ENCODE measurements at regions not wholly inside any gene's neighbourhood (a gene's known extent, or its start where the extent isn't known, plus 50 kb on each side); places are given as distances from the start of the nearest gene placed in this dataset.

DNA sequence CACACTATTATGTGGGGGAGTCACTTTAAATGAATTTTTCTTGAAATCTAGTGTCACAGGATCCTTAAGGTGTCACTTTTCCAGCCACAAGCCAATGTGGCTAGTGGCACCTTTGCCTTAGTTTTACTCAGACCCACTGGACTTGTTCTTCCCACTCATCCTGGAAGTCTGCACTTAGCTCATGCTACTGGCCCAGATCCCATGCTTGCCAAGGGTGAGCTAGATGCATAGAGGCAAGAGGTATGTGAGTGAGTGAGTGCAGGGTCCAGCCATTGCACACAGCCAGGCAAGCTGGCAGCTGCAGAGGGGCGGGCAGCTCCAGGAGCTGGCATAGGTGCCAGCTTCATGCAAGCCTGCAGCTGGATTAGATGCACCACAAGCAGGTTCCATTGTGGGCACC lies 81.0 kb downstream of the CGGBP1 start:
- CTCF ChIA-PET = interaction anchor here (0.7 kb wide), 1 partner anchor 206 kb away, joined by 3 read pairs; no protein-coding TSS in a partner anchor
- no peak for DNase-seq (ENCODE audit: low spot score)
- Mint-ChIP-seq H3K36me3 (peaks cover 19% of the 10 kb centered on the region), H3K9me3 (peaks cover 23% of the 10 kb centered on the region), H3K4me1 (peaks cover 5% of the 10 kb centered on the region), H3K4me3 (no peak overlapping the region), H3K27me3 (ENCODE audit: low read depth) (no peaks in the 10 kb centered on the region; the same call in 1 of the 2 replicates), H3K27ac (no peak overlapping the region)
- ATAC-seq = no peak
- POLR2A ChIA-PET = no interaction called here
- TF ChIP-seq NR3C1 (CRISPR knock-in tag; conservative IDR thresholded peaks at IDR 0.05; ENCODE audit: low read depth) (no peak), FOXP1 (CRISPR knock-in tag; IDR thresholded peaks at IDR 0.05; ENCODE audit: borderline replicate concordance) (no peak), ZNF317 (CRISPR knock-in tag; IDR thresholded peaks at IDR 0.05; ENCODE audit: borderline replicate concordance, low read depth) (no peak), ZNF396 (CRISPR knock-in tag; IDR thresholded peaks at IDR 0.05; ENCODE audit: borderline replicate concordance) (no peak), JUN (CRISPR knock-in tag; IDR thresholded peaks at IDR 0.05) (no peak), FOXJ3 (CRISPR knock-in tag; IDR thresholded peaks at IDR 0.05; ENCODE audit: borderline replicate concordance) (no peak), GABPB1 (CRISPR knock-in tag; IDR thresholded peaks at IDR 0.05) (no peak)
- TF ChIP-seq, protein P1, sequence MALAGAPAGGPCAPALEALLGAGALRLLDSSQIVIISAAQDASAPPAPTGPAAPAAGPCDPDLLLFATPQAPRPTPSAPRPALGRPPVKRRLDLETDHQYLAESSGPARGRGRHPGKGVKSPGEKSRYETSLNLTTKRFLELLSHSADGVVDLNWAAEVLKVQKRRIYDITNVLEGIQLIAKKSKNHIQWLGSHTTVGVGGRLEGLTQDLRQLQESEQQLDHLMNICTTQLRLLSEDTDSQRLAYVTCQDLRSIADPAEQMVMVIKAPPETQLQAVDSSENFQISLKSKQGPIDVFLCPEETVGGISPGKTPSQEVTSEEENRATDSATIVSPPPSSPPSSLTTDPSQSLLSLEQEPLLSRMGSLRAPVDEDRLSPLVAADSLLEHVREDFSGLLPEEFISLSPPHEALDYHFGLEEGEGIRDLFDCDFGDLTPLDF (CRISPR knock-in tag; IDR thresholded peaks at IDR 0.05) = no peak
- TF ChIP-seq, protein P2, sequence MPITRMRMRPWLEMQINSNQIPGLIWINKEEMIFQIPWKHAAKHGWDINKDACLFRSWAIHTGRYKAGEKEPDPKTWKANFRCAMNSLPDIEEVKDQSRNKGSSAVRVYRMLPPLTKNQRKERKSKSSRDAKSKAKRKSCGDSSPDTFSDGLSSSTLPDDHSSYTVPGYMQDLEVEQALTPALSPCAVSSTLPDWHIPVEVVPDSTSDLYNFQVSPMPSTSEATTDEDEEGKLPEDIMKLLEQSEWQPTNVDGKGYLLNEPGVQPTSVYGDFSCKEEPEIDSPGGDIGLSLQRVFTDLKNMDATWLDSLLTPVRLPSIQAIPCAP (CRISPR knock-in tag; IDR thresholded peaks at IDR 0.05) = no peak
- TF ChIP-seq, protein P3, sequence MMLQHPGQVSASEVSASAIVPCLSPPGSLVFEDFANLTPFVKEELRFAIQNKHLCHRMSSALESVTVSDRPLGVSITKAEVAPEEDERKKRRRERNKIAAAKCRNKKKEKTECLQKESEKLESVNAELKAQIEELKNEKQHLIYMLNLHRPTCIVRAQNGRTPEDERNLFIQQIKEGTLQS (CRISPR knock-in tag; conservative IDR thresholded peaks at IDR 0.05) = no peak
- TF ChIP-seq, protein P4, sequence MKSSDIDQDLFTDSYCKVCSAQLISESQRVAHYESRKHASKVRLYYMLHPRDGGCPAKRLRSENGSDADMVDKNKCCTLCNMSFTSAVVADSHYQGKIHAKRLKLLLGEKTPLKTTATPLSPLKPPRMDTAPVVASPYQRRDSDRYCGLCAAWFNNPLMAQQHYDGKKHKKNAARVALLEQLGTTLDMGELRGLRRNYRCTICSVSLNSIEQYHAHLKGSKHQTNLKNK (CRISPR knock-in tag; IDR thresholded peaks at IDR 0.05) = no peak

DNA sequence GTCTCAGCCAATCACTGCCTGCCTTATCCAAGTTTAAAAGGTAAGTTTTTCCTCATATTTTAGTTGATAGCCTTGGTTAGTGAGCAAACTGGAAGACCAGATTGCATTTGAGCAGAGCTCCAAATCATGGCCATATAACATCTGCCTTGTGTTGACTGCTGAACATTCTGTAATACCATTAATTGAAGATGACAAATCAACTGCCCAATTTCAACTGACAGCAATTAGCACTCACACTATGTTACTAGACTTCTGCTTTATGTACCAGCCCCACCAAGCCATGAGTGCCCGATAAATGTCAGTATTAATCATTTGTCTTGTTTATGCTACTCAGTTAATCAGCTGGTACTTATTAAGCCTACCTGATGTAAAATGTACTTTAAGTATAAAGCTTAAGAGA lies 83.1 kb downstream of the CGGBP1 start:
- H3K27ac Mint-ChIP-seq = no peak overlapping the region
- no peak overlapping the region for H3K4me3 Mint-ChIP-seq
- DNase-seq (ENCODE audit: low spot score) (no peak), ATAC-seq (no peak)
- H3K36me3 Mint-ChIP-seq = peaks cover 19% of the 10 kb centered on the region
- H3K27me3 Mint-ChIP-seq (ENCODE audit: low read depth) = no peaks in the 10 kb centered on the region; the same call in 1 of the 2 replicates
- POLR2A ChIA-PET = no interaction called here
- H3K4me1 Mint-ChIP-seq = peaks cover 5% of the 10 kb centered on the region
- H3K9me3 Mint-ChIP-seq = peaks cover 22% of the 10 kb centered on the region
- CTCF ChIA-PET = no interaction called here
- TF ChIP-seq, protein P5, sequence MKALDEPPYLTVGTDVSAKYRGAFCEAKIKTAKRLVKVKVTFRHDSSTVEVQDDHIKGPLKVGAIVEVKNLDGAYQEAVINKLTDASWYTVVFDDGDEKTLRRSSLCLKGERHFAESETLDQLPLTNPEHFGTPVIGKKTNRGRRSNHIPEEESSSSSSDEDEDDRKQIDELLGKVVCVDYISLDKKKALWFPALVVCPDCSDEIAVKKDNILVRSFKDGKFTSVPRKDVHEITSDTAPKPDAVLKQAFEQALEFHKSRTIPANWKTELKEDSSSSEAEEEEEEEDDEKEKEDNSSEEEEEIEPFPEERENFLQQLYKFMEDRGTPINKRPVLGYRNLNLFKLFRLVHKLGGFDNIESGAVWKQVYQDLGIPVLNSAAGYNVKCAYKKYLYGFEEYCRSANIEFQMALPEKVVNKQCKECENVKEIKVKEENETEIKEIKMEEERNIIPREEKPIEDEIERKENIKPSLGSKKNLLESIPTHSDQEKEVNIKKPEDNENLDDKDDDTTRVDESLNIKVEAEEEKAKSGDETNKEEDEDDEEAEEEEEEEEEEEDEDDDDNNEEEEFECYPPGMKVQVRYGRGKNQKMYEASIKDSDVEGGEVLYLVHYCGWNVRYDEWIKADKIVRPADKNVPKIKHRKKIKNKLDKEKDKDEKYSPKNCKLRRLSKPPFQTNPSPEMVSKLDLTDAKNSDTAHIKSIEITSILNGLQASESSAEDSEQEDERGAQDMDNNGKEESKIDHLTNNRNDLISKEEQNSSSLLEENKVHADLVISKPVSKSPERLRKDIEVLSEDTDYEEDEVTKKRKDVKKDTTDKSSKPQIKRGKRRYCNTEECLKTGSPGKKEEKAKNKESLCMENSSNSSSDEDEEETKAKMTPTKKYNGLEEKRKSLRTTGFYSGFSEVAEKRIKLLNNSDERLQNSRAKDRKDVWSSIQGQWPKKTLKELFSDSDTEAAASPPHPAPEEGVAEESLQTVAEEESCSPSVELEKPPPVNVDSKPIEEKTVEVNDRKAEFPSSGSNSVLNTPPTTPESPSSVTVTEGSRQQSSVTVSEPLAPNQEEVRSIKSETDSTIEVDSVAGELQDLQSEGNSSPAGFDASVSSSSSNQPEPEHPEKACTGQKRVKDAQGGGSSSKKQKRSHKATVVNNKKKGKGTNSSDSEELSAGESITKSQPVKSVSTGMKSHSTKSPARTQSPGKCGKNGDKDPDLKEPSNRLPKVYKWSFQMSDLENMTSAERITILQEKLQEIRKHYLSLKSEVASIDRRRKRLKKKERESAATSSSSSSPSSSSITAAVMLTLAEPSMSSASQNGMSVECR (CRISPR knock-in tag; IDR thresholded peaks at IDR 0.05; ENCODE audit: borderline replicate concordance) = no peak
- no peak for TF ChIP-seq SMAD3 (CRISPR knock-in tag; IDR thresholded peaks at IDR 0.05; ENCODE audit: borderline replicate concordance)
- no peak for TF ChIP-seq GRHL2 (CRISPR knock-in tag; IDR thresholded peaks at IDR 0.05; ENCODE audit: insufficient replicate concordance, severe bottlenecking)
- no peak for TF ChIP-seq TEAD4 (CRISPR knock-in tag; IDR thresholded peaks at IDR 0.05)
- TF ChIP-seq, protein P6, sequence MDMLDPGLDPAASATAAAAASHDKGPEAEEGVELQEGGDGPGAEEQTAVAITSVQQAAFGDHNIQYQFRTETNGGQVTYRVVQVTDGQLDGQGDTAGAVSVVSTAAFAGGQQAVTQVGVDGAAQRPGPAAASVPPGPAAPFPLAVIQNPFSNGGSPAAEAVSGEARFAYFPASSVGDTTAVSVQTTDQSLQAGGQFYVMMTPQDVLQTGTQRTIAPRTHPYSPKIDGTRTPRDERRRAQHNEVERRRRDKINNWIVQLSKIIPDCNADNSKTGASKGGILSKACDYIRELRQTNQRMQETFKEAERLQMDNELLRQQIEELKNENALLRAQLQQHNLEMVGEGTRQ (CRISPR knock-in tag; IDR thresholded peaks at IDR 0.05) = no peak
- TF ChIP-seq, protein P7, sequence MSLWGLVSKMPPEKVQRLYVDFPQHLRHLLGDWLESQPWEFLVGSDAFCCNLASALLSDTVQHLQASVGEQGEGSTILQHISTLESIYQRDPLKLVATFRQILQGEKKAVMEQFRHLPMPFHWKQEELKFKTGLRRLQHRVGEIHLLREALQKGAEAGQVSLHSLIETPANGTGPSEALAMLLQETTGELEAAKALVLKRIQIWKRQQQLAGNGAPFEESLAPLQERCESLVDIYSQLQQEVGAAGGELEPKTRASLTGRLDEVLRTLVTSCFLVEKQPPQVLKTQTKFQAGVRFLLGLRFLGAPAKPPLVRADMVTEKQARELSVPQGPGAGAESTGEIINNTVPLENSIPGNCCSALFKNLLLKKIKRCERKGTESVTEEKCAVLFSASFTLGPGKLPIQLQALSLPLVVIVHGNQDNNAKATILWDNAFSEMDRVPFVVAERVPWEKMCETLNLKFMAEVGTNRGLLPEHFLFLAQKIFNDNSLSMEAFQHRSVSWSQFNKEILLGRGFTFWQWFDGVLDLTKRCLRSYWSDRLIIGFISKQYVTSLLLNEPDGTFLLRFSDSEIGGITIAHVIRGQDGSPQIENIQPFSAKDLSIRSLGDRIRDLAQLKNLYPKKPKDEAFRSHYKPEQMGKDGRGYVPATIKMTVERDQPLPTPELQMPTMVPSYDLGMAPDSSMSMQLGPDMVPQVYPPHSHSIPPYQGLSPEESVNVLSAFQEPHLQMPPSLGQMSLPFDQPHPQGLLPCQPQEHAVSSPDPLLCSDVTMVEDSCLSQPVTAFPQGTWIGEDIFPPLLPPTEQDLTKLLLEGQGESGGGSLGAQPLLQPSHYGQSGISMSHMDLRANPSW (CRISPR knock-in tag; conservative IDR thresholded peaks at IDR 0.05; ENCODE audit: low read depth) = no peak
- TF ChIP-seq ATF1 (CRISPR knock-in tag; IDR thresholded peaks at IDR 0.05) = no peak
- TF ChIP-seq, protein P8, sequence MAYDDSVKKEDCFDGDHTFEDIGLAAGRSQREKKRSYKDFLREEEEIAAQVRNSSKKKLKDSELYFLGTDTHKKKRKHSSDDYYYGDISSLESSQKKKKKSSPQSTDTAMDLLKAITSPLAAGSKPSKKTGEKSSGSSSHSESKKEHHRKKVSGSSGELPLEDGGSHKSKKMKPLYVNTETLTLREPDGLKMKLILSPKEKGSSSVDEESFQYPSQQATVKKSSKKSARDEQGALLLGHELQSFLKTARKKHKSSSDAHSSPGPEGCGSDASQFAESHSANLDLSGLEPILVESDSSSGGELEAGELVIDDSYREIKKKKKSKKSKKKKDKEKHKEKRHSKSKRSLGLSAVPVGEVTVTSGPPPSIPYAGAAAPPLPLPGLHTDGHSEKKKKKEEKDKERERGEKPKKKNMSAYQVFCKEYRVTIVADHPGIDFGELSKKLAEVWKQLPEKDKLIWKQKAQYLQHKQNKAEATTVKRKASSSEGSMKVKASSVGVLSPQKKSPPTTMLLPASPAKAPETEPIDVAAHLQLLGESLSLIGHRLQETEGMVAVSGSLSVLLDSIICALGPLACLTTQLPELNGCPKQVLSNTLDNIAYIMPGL (CRISPR knock-in tag; IDR thresholded peaks at IDR 0.05) = no peak
- no peak for TF ChIP-seq HMGA2 (CRISPR knock-in tag; IDR thresholded peaks at IDR 0.05)
- no peak for TF ChIP-seq ZNF671 (CRISPR knock-in tag; IDR thresholded peaks at IDR 0.05)
- TF ChIP-seq, protein P9, sequence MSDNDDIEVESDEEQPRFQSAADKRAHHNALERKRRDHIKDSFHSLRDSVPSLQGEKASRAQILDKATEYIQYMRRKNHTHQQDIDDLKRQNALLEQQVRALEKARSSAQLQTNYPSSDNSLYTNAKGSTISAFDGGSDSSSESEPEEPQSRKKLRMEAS (CRISPR knock-in tag; IDR thresholded peaks at IDR 0.05) = no peak
